Ecto neural progenitor cell (in vitro differentiated cells): ENCODE measurements at regions not wholly inside any gene's neighbourhood (a gene's known extent, or its start where the extent isn't known, plus 50 kb on each side); places are given as distances from the start of the nearest gene placed in this dataset.
"Not testable (repeated sequence)": the region's sequence is repeated elsewhere in the genome, so short reads cannot be mapped to it uniquely, and the experiment has no call there.

Experiments used
- DNase-seq: peaks from one replicate; pipeline ENCODE4 v3.0.0-alpha.2; 2018; ENCODE audit warnings: low spot score

DNA sequence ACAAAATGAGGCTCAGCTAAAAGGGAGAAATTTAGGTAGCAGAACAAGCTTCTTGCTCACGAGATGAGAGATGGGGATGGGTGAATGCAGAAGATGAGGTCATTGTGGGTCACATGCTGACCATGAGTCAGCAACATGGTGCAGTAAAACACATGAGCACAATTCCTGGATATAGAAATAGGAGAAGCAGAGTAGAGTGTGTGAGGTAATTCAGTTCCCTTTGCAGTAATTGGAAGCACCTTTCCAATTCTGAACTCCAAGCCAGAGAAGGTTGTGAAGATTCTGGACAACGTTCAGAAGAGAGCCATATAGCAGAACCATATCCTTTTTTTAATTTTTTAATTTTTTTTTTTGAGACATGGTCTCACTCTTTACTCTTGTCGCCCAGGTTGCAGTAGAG lies 62.0 kb upstream of the LMNTD1 start:
- DNase-seq = no peak

GRCh38 chr12:25616286-25616685 lies 63.2 kb upstream of the LMNTD1 start:
- DNase-seq = no peak

DNA sequence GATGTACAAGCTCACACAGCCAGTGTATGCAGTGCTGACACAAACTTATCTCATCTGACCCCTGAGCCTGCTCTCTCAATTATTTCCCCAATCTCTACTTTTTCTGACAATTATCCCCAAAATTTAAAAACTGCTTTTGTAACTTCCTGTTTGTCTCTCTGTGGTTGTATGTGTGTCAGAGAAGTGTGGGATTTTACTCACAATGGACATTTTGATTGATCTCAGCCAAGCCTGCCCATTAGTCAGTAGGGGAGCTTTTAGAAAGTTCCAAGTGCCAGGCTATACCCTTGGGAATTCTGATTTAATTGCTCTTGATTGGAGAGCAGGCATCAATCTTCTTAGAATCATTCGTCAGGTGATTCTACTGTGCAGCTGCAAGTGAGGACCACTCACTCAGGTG lies 64.9 kb upstream of the LMNTD1 start:
- DNase-seq = no peak

DNA sequence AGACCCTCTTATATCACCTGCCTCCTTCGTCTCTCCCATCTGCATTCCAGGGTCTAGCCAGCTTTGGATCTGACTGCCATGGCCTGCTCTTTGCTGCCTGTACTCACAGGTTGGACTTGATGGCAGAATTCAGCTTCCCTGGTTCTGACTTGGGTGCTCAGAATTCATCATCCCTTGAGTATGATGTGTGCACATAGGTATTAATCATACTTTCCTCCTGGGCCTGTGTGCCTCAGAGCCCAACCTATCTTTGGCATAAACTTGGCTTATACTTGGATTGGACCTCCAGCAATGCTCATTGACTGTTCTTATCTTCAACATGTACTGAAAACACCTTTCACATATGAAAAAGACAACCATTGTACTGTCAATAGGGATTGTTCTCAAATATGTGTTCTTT lies 70.7 kb upstream of the LMNTD1 start:
- DNase-seq = no peak

- DNase-seq = no peak
Measured at GRCh38 chr12:25625146-25625545, 72.1 kb upstream of the LMNTD1 start.

DNA sequence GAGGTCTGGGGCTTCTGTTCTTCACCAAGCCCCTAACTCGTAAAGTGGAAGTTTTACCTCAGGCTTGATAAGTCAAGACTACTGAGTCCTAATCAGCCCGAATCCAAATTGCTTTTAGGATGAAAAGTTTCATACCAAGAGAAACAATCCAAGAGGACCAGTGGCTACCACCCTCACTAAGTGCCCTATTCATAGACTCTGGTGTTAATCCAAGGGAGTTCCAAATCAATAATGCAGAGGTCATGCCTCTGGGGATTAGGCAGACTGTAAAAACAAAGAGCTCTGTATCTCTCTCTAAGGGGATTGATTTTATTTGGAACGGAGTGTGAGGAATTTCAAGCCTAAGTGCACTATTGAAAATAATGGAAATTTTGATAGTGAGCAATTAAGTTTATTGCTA lies 76.3 kb upstream of the LMNTD1 start:
- no peak for DNase-seq

GRCh38 chr12:25630735-25631515 lies 77.8 kb upstream of the LMNTD1 start:
- DNase-seq = not testable (repeated sequence)

DNA sequence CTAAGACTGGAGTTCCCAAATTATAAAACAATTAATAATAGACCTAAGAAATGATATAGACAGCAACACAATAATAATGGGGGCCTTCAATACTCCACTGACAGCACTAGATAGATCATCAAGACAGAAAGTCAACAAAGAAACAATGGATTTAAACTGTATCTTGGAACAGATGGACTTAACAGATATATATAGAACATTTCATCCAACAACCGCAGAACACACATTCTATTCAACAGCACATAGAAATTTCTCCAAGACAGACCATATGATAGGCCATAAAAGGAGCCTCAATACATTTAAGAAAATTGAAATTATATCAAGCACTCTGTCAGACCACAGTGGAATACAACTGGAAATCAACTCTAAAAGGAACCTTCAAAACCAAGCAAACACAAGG lies 80.1 kb upstream of the LMNTD1 start:
- not testable (repeated sequence) for DNase-seq

DNA sequence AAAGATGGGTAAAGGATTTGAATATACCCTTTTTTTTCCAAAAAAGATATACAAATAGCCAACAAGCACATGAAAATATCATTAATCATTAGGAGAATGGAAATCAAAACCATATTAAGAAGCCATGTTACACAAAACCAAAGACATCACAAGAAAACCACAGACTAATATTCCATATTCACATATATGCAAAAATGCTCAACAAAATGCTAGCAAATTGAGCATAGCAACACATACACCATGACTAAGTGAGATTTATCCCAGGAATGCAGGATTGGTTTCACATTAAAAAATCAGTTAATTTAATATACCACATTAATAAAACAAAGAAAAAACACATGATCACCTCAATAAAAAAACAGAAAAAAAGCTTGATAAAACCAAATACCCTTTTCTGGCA lies 84.7 kb upstream of the LMNTD1 start:
- no peak for DNase-seq

- DNase-seq = no peak
Measured at GRCh38 chr12:25639406-25639805, 86.3 kb upstream of the LMNTD1 start.

GRCh38 chr12:25644979-25645378 lies 91.9 kb upstream of the LMNTD1 start:
- no peak for DNase-seq

- DNase-seq = no peak
Measured at GRCh38 chr12:25645427-25645826, 92.3 kb upstream of the LMNTD1 start.

GRCh38 chr12:25651931-25652330 lies 98.8 kb upstream of the LMNTD1 start:
- DNase-seq = no peak

GRCh38 chr12:25652371-25652770 lies 99.3 kb upstream of the LMNTD1 start:
- no peak for DNase-seq

DNA sequence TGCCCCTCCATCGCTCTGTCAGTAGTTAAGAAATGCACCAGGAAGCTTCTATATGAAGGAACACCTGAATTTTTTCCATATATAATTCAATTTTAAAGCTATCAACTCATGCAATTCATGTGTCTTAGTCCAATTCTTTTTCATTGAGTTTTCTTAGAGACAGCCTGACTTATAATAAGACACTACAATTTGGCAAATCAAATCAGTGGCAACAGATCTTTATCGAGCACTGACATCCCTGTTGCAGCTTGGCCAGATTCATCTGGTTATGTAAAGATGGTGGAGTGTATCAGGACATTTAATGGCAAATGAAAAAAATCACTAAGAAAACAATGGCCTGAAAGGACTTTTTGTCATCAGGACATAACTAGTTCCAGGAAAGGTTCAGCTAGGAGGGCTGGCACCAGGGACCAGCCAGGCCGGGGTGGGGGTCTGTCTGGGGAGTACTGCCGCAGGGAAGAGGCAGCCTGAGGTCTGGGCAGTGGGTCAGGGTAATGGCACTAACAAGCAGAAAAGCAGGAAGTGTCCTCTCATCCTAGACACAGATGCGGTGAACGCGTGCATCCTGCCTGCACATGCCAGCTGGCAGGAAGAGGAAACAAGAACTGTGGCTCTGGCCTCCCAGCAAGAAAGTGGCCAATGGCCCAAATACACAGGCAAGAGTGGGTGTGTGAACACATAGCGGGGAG lies 100.5 kb upstream of the LMNTD1 start:
- DNase-seq = no peak

DNA sequence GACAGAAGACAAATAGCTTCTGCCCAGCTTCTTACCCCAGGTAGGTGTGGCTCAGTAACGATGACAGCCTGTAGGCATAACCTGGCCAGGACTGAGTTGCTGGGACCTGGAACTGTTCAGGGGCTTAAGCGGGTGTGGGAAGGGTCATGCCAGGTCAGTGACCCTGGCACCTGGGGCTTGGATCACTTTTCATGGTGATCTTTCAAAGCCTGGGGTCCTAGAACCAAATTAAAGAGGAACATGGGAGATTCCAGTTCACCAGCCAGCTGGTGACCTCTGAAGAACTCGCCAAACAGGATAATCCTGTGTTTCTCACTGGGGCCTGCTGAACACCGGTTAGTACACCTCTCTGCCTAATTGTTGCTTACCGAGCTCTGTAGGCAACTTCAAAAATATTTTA lies 102.6 kb upstream of the LMNTD1 start:
- DNase-seq = peak; percentile 53

DNA sequence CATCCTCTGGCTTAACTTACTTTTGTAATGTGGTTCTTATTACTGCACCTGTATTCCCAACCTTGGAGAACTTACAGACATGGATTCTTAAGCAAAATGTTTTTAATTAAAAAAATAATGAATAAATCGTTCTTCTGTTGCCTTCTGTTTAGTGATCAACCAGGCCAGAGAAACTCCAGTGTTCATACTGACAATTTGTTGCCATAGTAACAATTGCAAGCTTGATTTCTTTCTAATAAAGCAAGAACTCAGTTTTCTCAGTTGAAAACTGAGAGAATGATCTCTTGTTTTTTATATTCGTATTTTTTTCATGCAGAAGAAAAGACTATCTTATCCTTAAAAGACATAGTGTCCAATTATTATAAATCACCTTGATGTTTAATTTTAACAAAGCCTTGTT lies 106.5 kb upstream of the LMNTD1 start:
- DNase-seq = no peak

DNA sequence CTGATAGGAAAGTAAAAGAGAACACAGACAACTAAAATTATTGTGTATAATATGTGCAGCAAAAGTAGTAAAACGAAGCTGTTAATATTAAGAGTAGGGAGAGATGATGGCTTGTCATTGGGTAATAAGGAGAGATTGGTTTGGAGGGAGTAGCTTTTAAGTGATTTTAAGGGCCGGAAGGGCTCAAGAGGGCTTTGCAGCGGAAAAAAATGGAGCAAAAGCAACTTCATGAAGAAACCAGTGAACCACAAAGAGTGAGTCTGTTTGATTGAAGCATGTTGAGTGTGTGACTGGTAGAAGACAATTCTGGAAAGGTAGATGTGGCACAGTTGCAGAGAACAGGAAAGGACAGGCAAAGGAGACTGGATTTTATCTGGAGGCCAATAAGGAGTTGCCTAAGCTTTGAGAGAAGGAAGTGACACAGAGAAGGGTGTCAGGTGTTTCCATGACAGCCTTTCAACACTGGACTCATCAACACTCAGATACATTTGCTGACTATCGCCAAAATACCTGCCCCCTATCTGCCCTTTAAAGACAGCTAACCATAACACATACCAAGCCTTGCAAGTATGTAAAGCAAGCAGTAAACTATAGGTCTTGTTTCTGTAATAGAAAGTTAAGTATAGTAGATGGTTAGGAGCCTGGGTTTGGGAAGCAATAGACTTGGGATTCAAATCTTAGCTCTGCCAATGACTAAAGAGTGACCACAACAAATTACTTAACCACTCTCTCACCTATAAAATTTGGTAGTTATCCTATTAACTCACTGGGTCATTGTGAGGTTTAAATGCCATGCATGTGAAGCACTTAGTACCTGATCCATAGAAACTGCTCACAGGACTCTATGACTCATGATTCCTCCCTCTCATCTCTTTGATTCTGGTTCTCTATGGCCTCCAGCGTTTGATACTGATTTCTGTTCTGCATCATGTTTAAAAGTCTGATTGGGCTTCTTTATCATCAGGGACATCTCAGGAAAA lies 117.3 kb upstream of the LMNTD1 start:
- DNase-seq = no peak

DNA sequence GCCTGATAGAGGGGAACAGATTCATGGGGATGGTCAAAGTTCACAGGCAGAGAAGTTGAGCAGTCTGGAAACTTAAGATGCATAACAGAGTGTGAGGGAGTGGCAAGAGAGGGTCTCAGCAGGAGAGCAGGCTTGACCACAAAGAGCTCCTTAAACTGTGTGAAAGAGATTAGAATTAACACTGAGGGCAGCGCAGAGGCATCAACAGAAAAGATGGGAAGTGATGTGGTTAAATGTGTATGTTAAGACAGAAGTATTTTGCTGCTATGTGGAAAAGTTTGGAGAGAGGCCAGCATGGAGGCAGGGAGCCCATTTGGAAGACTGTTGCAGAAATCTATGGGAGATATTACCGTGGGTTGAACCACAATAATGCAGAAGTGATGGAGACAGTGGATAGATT lies 122.7 kb upstream of the LMNTD1 start:
- DNase-seq = no peak

DNA sequence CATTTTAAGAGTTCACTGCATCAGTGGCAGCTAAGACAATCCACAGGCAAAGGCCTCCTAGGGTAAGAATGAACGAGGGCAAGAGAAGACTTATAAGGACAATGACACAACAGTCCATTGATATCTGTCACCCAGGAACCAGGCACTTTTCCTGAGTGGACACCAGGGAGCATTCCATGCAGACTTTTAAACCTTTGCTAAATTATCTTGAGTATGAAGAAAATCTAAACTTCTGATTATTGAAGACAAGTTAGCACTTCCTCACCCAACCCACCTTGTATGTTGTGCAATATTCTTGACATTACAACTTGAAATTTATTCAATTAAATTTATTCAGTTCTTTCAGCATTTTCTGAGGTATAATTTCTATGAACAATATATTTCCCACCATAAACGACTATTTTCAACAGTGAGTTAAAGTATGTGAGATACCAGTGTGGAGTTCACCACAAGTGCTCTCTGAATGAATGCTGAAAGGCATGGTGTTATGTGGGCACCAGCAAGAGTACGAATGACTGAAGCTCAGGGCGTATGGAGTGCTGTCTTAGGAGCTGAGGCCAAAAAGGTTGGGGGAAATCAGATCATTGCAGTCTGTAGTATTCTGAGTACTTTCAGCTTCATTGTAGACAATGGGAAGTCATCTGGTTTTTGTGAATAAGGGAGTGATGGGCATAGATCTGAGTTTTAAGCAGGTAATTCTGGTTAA lies 124.3 kb upstream of the LMNTD1 start:
- no peak for DNase-seq

GRCh38 chr12:25681580-25681979 lies 128.5 kb upstream of the LMNTD1 start:
- no peak for DNase-seq

DNA sequence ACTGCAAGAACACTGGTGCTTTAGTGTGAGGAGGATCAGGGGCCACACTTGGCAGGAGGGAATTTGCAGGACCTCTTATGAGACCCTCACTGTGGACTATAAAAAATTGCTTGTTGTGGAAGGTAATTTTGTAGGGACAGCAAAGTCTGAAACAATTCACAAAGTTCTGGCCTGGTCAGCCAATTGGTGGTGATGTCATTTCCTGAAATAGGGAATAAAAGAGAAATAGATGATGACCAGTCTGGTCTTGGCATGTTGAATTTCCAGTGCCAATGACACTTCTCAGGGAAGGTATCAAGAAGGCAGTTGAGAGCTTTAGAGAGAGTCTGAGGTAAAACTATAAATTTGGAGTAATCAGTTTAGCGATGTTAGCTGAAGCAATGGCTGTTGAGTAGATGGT lies 129.3 kb upstream of the LMNTD1 start:
- no peak for DNase-seq
